ENCODE measurements at regions not wholly inside any gene's neighbourhood (a gene's known extent, or its start where the extent isn't known, plus 50 kb on each side); places are given as distances from the start of the nearest gene placed in this dataset.

DNA sequence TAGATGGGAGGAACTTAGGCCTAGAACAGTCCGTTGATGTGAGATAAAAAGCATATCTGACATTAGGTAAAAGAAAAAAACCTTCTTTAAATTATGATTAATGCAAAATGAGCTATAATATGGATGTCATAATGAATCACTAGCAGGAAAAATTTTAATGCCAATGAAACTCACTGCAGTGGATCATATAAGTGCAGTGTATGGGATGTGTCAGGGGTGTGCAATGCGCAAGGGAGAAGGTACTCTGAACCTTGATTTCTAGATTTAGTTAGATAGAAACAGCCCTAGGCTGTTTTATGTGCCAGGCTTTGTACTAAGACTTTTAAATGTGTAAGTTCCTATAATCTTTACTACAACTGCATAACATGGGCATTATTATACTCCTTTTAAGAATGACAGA is 50.4 kb upstream of the NXPH2 start:
- TF ChIP-seq POLR2AphosphoS5 (IDR thresholded peaks at IDR 0.05; ENCODE audit: borderline replicate concordance, low read depth, low read length) (no peak), EZH2 (IDR thresholded peaks at IDR 0.05) (no peak), FOXP2 (optimal IDR thresholded peaks at IDR 0.05; ENCODE audit: control extremely low read depth, extremely low read length, insufficient read depth) (no peak)
